ENCODE measurements at regions not wholly inside any gene's neighbourhood (a gene's known extent, or its start where the extent isn't known, plus 50 kb on each side); places are given as distances from the start of the nearest gene placed in this dataset.

DNA sequence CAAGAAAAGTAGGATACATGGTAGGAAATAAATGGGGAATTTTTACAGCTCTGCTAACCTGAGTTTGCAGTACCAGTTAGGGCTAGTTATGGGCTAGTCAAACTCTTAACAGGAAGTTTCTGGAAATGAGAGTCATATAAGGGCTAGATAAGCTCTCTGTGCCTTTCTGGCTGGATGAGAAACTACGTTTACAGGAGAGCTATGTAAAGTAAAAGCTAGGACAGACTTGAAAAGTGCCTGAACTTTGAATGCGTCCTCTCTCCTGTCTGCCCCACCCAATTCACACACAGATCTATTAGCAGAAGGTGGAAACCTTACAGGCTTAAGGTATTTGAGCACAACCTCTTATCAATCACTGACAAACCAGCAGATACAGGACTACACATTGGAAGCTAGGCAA lies 167.1 kb downstream of the SNX19 start:
- no peak overlapping the region for H3K4me3 ChIP-seq
- TF ChIP-seq, protein P1, sequence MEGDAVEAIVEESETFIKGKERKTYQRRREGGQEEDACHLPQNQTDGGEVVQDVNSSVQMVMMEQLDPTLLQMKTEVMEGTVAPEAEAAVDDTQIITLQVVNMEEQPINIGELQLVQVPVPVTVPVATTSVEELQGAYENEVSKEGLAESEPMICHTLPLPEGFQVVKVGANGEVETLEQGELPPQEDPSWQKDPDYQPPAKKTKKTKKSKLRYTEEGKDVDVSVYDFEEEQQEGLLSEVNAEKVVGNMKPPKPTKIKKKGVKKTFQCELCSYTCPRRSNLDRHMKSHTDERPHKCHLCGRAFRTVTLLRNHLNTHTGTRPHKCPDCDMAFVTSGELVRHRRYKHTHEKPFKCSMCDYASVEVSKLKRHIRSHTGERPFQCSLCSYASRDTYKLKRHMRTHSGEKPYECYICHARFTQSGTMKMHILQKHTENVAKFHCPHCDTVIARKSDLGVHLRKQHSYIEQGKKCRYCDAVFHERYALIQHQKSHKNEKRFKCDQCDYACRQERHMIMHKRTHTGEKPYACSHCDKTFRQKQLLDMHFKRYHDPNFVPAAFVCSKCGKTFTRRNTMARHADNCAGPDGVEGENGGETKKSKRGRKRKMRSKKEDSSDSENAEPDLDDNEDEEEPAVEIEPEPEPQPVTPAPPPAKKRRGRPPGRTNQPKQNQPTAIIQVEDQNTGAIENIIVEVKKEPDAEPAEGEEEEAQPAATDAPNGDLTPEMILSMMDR (IDR thresholded peaks at IDR 0.05): no peak
- H3K27me3 ChIP-seq: no peaks in the 10 kb centered on the region
- H3K4me1 ChIP-seq: no peaks in the 10 kb centered on the region
- H3K36me3 ChIP-seq: no peaks in the 10 kb centered on the region
- intact Hi-C loops (cut with DNase I): no loop called here
- H3K9me3 ChIP-seq: no peaks in the 10 kb centered on the region
- DNase-seq (ENCODE audit: low spot score in 2 of 2): no peak
- no peak overlapping the region for H3K27ac ChIP-seq

- DNase-seq (ENCODE audit: low spot score in 2 of 2): no peak
- TF ChIP-seq, protein P1 (IDR thresholded peaks at IDR 0.05): no peak
Observed at GRCh38 chr11:130760515-130761125, 155.7 kb downstream of the SNX19 start.

GRCh38 chr11:130761560-130762220 lies 154.6 kb downstream of the SNX19 start:
- H3K27me3 ChIP-seq: no peaks in the 10 kb centered on the region
- no peaks in the 10 kb centered on the region for H3K36me3 ChIP-seq
- no peak overlapping the region for H3K27ac ChIP-seq
- no peaks in the 10 kb centered on the region for H3K9me3 ChIP-seq
- TF ChIP-seq, protein P1 (IDR thresholded peaks at IDR 0.05): no peak
- no peak overlapping the region for H3K4me3 ChIP-seq
- intact Hi-C loops (cut with DNase I): no loop called here
- no peak for DNase-seq (ENCODE audit: low spot score in 2 of 2)
- H3K4me1 ChIP-seq: no peaks in the 10 kb centered on the region

More at GRCh38 chr11:130760515-130761125, 155.7 kb downstream of the SNX19 start:
- H3K36me3 ChIP-seq: no peaks in the 10 kb centered on the region
- H3K4me3 ChIP-seq: no peak overlapping the region
- no peaks in the 10 kb centered on the region for H3K27me3 ChIP-seq
- no peak overlapping the region for H3K27ac ChIP-seq
- H3K4me1 ChIP-seq: no peaks in the 10 kb centered on the region
- intact Hi-C loops (cut with DNase I): no loop called here
- H3K9me3 ChIP-seq: no peaks in the 10 kb centered on the region

DNA sequence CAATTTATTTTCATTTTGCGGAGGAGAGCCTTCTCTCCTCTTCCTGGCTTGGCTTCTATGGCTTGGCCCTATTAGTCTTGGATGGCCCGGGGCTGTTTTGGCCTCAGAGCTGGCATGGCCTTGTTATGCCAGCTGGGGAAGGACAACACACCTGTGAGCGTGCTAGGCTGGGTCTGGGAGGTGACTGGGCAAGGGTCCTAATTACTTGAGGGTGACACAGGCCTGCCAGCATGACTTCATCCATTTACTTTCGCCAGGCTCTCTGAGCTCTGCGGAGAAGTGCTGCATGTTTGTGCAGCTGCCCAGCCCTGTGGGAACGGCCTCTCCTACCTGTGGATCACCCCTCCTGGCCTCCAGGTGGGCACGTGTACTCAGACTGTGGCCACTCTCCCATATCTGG lies 153.6 kb downstream of the SNX19 start:
- H3K4me3 ChIP-seq: no peak overlapping the region
- no peaks in the 10 kb centered on the region for H3K27me3 ChIP-seq
- no peaks in the 10 kb centered on the region for H3K36me3 ChIP-seq
- no peaks in the 10 kb centered on the region for H3K4me1 ChIP-seq
- DNase-seq (ENCODE audit: low spot score in 2 of 2): no peak
- no peak overlapping the region for H3K27ac ChIP-seq
- intact Hi-C loops (cut with DNase I): no loop called here
- no peaks in the 10 kb centered on the region for H3K9me3 ChIP-seq
- TF ChIP-seq, protein P1 (IDR thresholded peaks at IDR 0.05): no peak

GRCh38 chr11:130763087-130763980 lies 152.9 kb downstream of the SNX19 start:
- intact Hi-C loops (cut with DNase I): no loop called here
- DNase-seq (ENCODE audit: low spot score in 2 of 2): no peak
- TF ChIP-seq, protein P1 (IDR thresholded peaks at IDR 0.05): no peak

More at GRCh38 chr11:130763087-130763980, 152.9 kb downstream of the SNX19 start:
- no peaks in the 10 kb centered on the region for H3K4me1 ChIP-seq
- H3K9me3 ChIP-seq: no peaks in the 10 kb centered on the region
- H3K27me3 ChIP-seq: no peaks in the 10 kb centered on the region
- H3K4me3 ChIP-seq: no peak overlapping the region
- H3K27ac ChIP-seq: no peak overlapping the region
- H3K36me3 ChIP-seq: no peaks in the 10 kb centered on the region
